Prostate gland (tissue), 2 donors: ENCODE measurements at regions not wholly inside any gene's neighbourhood (a gene's known extent, or its start where the extent isn't known, plus 50 kb on each side); places are given as distances from the start of the nearest gene placed in this dataset.

Source experiments
- DNase-seq: peaks from one replicate; pipeline ENCODE4 v3.0.0-alpha.2; 2019; ENCODE audit warnings: low spot score
- H3K27ac ChIP-seq, 2 donors: fragments of 200-600 bp; sonication (generic); 2 replicates each; pipeline ENCODE4 v1.5.1; 2017 to 2019
- H3K27me3 ChIP-seq: fragments of 200-600 bp; sonication (generic); replicated peaks from 2 replicates; pipeline ENCODE4 v1.5.1; 2019; ENCODE audit not compliant: insufficient read depth
- H3K36me3 ChIP-seq, 2 donors: fragments of 200-600 bp; sonication (generic); 1 replicate in 1 of 2; 2 replicates in 1 of 2; pipeline versions ENCODE4 v1.5.1 to v1.8.1; 2017 to 2019
- H3K4me1 ChIP-seq: fragments of 200-600 bp; sonication (generic); replicated peaks from 2 replicates; pipeline ENCODE4 v1.5.1; 2019
- H3K4me3 ChIP-seq, 2 donors: fragments of 200-600 bp; sonication (generic); 2 replicates each; pipeline ENCODE4 v1.5.1; 2017 to 2019
- H3K9me3 ChIP-seq: fragments of 200-600 bp; sonication (generic); 2 replicates; pipeline ENCODE4 v1.5.1; 2017
- POLR2A ChIP-seq: fragments of 450-650 bp; IDR thresholded peaks from one replicate; pipeline ENCODE4 v1.6.1; 2016; ENCODE audit warnings: antibody characterized with exemption, mild to moderate bottlenecking
- POLR2AphosphoS5 ChIP-seq: sonication (generic); formaldehyde crosslinking; IDR thresholded peaks from one replicate; pipeline ENCODE4 v1.6.1; 2017; ENCODE audit warnings: antibody characterized with exemption
- WGBS: methylation state at CpG from one replicate; pipeline ENCODE4 v1.1.5; 2018; 5-methylcytosine and 5-hydroxymethylcytosine counted together
- intact Hi-C: fragments of 100-400 bp; cut with DNase I; formaldehyde crosslinking; loops from one replicate; pipeline ENCODE4 v1.14.2; 2022
- TF ChIP-seq, protein P1 (sequence below), 4 experiments: fragments of 200-600 bp in 2 of 4; fragments of 450-650 bp in 2 of 4; sonication (generic) in 2 of 4; IDR thresholded peaks; 1 replicate in 3 of 4; 2 replicates in 1 of 4; pipeline ENCODE4 v1.5.1; 2016 to 2019; ENCODE audit warnings: antibody characterized with exemption in 4 of 4, mild to moderate bottlenecking in 2 of 4, moderate library complexity in 2 of 4

- H3K27me3 ChIP-seq, result no peaks in the 10 kb centered on the region
- no peak overlapping the region for H3K4me3 ChIP-seq
- H3K9me3 ChIP-seq, result no peaks in the 10 kb centered on the region
- no peaks in the 10 kb centered on the region for H3K36me3 ChIP-seq
- no peak overlapping the region for H3K27ac ChIP-seq
- no peaks in the 10 kb centered on the region for H3K4me1 ChIP-seq
- intact Hi-C loops, result no loop called here
- 32% methylated on average over 6 of the region's 6 CpGs for WGBS
- TF ChIP-seq, protein P1, sequence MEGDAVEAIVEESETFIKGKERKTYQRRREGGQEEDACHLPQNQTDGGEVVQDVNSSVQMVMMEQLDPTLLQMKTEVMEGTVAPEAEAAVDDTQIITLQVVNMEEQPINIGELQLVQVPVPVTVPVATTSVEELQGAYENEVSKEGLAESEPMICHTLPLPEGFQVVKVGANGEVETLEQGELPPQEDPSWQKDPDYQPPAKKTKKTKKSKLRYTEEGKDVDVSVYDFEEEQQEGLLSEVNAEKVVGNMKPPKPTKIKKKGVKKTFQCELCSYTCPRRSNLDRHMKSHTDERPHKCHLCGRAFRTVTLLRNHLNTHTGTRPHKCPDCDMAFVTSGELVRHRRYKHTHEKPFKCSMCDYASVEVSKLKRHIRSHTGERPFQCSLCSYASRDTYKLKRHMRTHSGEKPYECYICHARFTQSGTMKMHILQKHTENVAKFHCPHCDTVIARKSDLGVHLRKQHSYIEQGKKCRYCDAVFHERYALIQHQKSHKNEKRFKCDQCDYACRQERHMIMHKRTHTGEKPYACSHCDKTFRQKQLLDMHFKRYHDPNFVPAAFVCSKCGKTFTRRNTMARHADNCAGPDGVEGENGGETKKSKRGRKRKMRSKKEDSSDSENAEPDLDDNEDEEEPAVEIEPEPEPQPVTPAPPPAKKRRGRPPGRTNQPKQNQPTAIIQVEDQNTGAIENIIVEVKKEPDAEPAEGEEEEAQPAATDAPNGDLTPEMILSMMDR (IDR thresholded peaks at IDR 0.05), result no peak
- TF ChIP-seq POLR2AphosphoS5, result peak; percentile 52
- no peak for TF ChIP-seq POLR2A
- peak; percentile 46 for DNase-seq
Observed at GRCh38 chr13:52949742-52950141, 78.9 kb upstream of the OLFM4 start.

DNA sequence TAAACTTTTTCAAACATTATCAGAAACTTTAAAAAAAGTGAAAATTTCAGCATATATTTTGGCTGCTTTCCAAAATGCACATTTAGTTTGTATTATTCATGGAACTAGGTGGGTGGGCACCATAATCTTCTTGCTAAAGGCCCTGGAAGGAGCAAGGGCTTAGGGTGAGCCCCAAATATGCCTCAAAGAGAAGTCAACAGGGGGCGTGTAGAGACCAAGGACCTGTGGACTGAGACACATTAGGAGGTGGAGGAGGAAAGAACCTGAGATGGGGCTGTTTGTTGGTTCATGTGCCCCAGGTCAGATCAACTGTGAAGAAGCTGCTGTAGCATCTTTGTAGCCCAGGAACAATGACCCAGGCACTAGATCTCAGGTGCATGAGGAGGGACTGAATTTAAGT, 79.6 kb upstream of the OLFM4 start:
- intact Hi-C loops, result no loop called here
- TF ChIP-seq, protein P1 (IDR thresholded peaks at IDR 0.05), result no peak
- H3K4me3 ChIP-seq, result no peak overlapping the region
- H3K36me3 ChIP-seq, result no peaks in the 10 kb centered on the region
- H3K27me3 ChIP-seq, result no peaks in the 10 kb centered on the region
- H3K9me3 ChIP-seq, result no peaks in the 10 kb centered on the region
- DNase-seq, result no peak
- WGBS, result 75% methylated on average over 1 of the region's 1 CpG
- no peaks in the 10 kb centered on the region for H3K4me1 ChIP-seq
- H3K27ac ChIP-seq, result no peak overlapping the region

GRCh38 chr13:52947921-52948373, 80.7 kb upstream of the OLFM4 start:
- H3K4me1 ChIP-seq, result no peaks in the 10 kb centered on the region
- H3K27me3 ChIP-seq, result no peaks in the 10 kb centered on the region
- TF ChIP-seq POLR2A, result no peak
- TF ChIP-seq POLR2AphosphoS5, result no peak
- TF ChIP-seq, protein P1 (IDR thresholded peaks at IDR 0.05), result no peak
- H3K9me3 ChIP-seq, result no peaks in the 10 kb centered on the region
- 29% methylated on average over 4 of the region's 4 CpGs for WGBS
- intact Hi-C loops, result no loop called here
- no peak for DNase-seq
- H3K4me3 ChIP-seq, result no peak overlapping the region
- no peaks in the 10 kb centered on the region for H3K36me3 ChIP-seq
- H3K27ac ChIP-seq, result no peak overlapping the region

DNA sequence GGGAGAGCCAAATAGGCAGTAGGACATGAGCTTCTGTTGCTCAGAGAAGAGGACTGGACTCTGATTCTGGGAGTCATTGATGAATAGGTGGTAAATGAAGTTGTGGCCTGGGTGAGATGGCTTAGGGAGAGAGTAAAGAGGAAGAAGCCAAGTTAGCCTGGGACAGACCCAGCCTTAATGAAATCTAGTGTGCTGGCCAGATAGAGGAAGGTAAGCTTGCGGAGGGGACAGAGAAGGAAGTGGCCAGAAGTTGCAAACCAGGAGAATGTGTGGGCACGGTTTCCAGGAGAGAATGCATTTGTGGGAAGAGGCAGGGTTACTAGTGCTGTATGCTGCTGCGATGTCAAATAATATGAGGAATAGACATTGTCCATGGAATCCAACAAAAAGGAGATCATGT, 83.3 kb upstream of the OLFM4 start:
- 90% methylated on average over 3 of the region's 3 CpGs for WGBS

DNA sequence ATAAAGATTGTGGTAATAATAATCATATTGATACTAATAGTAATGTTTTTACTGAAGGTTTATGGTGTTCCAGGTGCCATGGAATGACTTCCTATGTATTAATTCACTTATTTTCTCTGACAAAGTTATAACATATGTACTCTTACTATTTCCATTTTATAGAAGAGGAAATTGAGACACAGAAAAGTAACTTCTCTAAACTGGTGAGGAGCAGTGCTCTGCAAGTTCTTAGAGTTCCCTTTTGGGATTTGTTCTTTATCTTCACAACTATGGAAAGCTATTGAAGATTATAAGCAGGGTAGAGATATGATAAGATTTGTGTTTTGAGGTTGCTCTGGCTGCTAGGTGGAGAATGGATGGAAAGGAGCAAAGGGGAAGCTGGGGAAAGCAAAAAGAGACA, 83.9 kb upstream of the OLFM4 start:
- Histone ChIP-seq H3K4me1 (no peaks in the 10 kb centered on the region), H3K4me3 (no peak overlapping the region), H3K27me3 (no peaks in the 10 kb centered on the region), H3K27ac (no peak overlapping the region), H3K9me3 (no peaks in the 10 kb centered on the region), H3K36me3 (no peaks in the 10 kb centered on the region)
- DNase-seq, result no peak
- intact Hi-C loops, result no loop called here
- TF ChIP-seq POLR2AphosphoS5, result no peak

More for the DNA sequence above, 83.3 kb upstream of the OLFM4 start:
- Histone ChIP-seq H3K9me3 (no peaks in the 10 kb centered on the region), H3K27ac (no peak overlapping the region), H3K4me1 (no peaks in the 10 kb centered on the region), H3K27me3 (no peaks in the 10 kb centered on the region), H3K4me3 (no peak overlapping the region), H3K36me3 (no peaks in the 10 kb centered on the region)
- intact Hi-C loops, result no loop called here
- DNase-seq, result no peak
- TF ChIP-seq POLR2AphosphoS5, result no peak
- no peak for TF ChIP-seq POLR2A
- TF ChIP-seq, protein P1 (IDR thresholded peaks at IDR 0.05), result no peak
